Activated CD8-positive, alpha-beta T cell treated with anti-CD3 and anti-CD28 coated beads for 36 hours (primary cell): ENCODE measurements at regions not wholly inside any gene's neighbourhood (a gene's known extent, or its start where the extent isn't known, plus 50 kb on each side); places are given as distances from the start of the nearest gene placed in this dataset.

Experiments used
- ATAC-seq: fragments of 200-7000 bp; cut with Tn5 transposase; one replicate; pipeline ENCODE4 v1.10.0; 2021; ENCODE audit warnings: mild to moderate bottlenecking, moderate library complexity
- CTCF ChIA-PET: fragments of 350-600 bp; sonication (Branson Sonifier 250); formaldehyde crosslinking; loops from one replicate; lab custom pipeline; 2021; ENCODE audit warnings: antibody characterized with exemption; lab: Charles Lee
- POLR2A ChIA-PET: fragments of 350-600 bp; sonication (Branson Sonifier 250); formaldehyde crosslinking; loops from one replicate; lab custom pipeline; 2021; ENCODE audit warnings: antibody characterized with exemption; lab: Charles Lee
- DNase-seq: peaks from one replicate; pipeline ENCODE4 v3.0.0-alpha.2; 2020
- H3K27ac Mint-ChIP-seq: one replicate; pipeline ENCODE4 v1.8.0; 2021; ENCODE audit warnings: mild to moderate bottlenecking, mixed read lengths
- H3K27me3 Mint-ChIP-seq: one replicate; pipeline ENCODE4 v1.8.0; 2021; ENCODE audit warnings: mixed read lengths
- H3K36me3 Mint-ChIP-seq: one replicate; pipeline ENCODE4 v1.8.0; 2021; ENCODE audit warnings: low read depth, mixed read lengths
- H3K4me1 Mint-ChIP-seq: one replicate; pipeline ENCODE4 v1.8.0; 2021; ENCODE audit warnings: low read depth, mixed read lengths
- H3K4me3 Mint-ChIP-seq: one replicate; pipeline ENCODE4 v1.8.0; 2021; ENCODE audit warnings: mild to moderate bottlenecking, moderate library complexity, mixed read lengths
- H3K9me3 Mint-ChIP-seq: one replicate; pipeline ENCODE4 v1.8.0; 2021; ENCODE audit warnings: mixed read lengths
- CTCF ChIP-seq: fragments of 200-600 bp; IDR thresholded peaks from one replicate; pipeline ENCODE4 v1.8.0; 2022; ENCODE audit warnings: antibody characterized with exemption, mild to moderate bottlenecking
- intact Hi-C: fragments of 100-400 bp; cut with micrococcal nuclease; formaldehyde crosslinking; loops from one replicate; pipeline ENCODE4 v1.10.0; 2022

GRCh38 chr6:168184701-168185100 is 105.7 kb upstream of the FRMD1 start:
- DNase-seq (no peak), ATAC-seq (no peak)
- Mint-ChIP-seq H3K4me1 (no peaks in the 10 kb centered on the region), H3K27ac (no peak overlapping the region), H3K4me3 (no peak overlapping the region), H3K9me3 (no peaks in the 10 kb centered on the region), H3K27me3 (peaks cover 1% of the 10 kb centered on the region), H3K36me3 (no peaks in the 10 kb centered on the region)
- intact Hi-C loops: no loop called here
- POLR2A ChIA-PET: no interaction called here
- TF ChIP-seq CTCF: no peak
- CTCF ChIA-PET: no interaction called here

- no peak overlapping the region for H3K27ac Mint-ChIP-seq
- no peak overlapping the region for H3K4me3 Mint-ChIP-seq
- intact Hi-C loops: no loop called here
- ATAC-seq: no peak
- H3K27me3 Mint-ChIP-seq: no peaks in the 10 kb centered on the region
- no peaks in the 10 kb centered on the region for H3K4me1 Mint-ChIP-seq
- DNase-seq: no peak
- ChIA-PET CTCF (no interaction called here), POLR2A (no interaction called here)
- H3K36me3 Mint-ChIP-seq: no peaks in the 10 kb centered on the region
- no peak for TF ChIP-seq CTCF
- no peaks in the 10 kb centered on the region for H3K9me3 Mint-ChIP-seq
Measured at GRCh38 chr6:168183613-168183970, 104.6 kb upstream of the FRMD1 start.

GRCh38 chr6:168182908-168183612 is 104.0 kb upstream of the FRMD1 start:
- no peak overlapping the region for H3K27ac Mint-ChIP-seq
- TF ChIP-seq CTCF: no peak
- no peaks in the 10 kb centered on the region for H3K27me3 Mint-ChIP-seq
- ChIA-PET CTCF (no interaction called here), POLR2A (no interaction called here)
- intact Hi-C loops: no loop called here
- no peaks in the 10 kb centered on the region for H3K4me1 Mint-ChIP-seq
- ATAC-seq (no peak), DNase-seq (no peak)
- H3K36me3 Mint-ChIP-seq: no peaks in the 10 kb centered on the region
- no peak overlapping the region for H3K4me3 Mint-ChIP-seq
- H3K9me3 Mint-ChIP-seq: no peaks in the 10 kb centered on the region

- CTCF ChIA-PET: no interaction called here
- Mint-ChIP-seq H3K36me3 (no peaks in the 10 kb centered on the region), H3K27ac (no peak overlapping the region), H3K27me3 (no peaks in the 10 kb centered on the region), H3K4me1 (no peaks in the 10 kb centered on the region), H3K4me3 (no peak overlapping the region), H3K9me3 (no peaks in the 10 kb centered on the region)
- intact Hi-C loops: no loop called here
- ATAC-seq: no peak
- DNase-seq: no peak
- no peak for TF ChIP-seq CTCF
- POLR2A ChIA-PET: no interaction called here
Measured at GRCh38 chr6:168182366-168182765, 103.4 kb upstream of the FRMD1 start.

- Mint-ChIP-seq H3K4me1 (no peaks in the 10 kb centered on the region), H3K27ac (no peak overlapping the region), H3K4me3 (no peak overlapping the region), H3K27me3 (no peaks in the 10 kb centered on the region), H3K36me3 (no peaks in the 10 kb centered on the region), H3K9me3 (no peaks in the 10 kb centered on the region)
- POLR2A ChIA-PET: no interaction called here
- CTCF ChIA-PET: no interaction called here
- no peak for TF ChIP-seq CTCF
- no peak for DNase-seq
- no peak for ATAC-seq
- intact Hi-C loops: no loop called here
Measured at GRCh38 chr6:168181876-168182275, 102.9 kb upstream of the FRMD1 start.
